NCI-H69 (cell line): ENCODE measurements at regions not wholly inside any gene's neighbourhood (a gene's known extent, or its start where the extent isn't known, plus 50 kb on each side); places are given as distances from the start of the nearest gene placed in this dataset.

ENCODE experiments used
- DNase-seq: peaks from one replicate; lab custom pipeline; 2025; lab: John Stamatoyannopoulos, UW

DNA sequence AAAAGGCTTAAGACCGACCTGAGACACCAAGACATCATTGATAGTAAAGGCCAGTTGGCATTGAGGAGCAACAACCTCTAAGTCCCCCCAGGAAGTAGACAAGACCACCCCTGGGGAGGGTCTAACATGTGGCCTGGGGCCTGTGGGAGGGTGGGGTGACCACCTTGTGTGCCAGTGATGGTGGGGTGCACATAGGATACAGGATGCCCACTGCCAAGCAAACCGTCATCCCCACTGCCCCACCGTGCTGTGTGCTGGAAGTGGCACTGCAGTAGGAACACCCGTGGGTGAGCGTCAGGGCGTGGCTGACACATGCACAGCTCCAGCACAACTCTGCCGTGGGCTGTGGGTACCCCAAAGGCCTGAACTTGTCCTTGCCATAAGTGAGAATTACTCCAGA, 84.3 kb upstream of the LGALSL start:
- DNase-seq, result no peak

DNA sequence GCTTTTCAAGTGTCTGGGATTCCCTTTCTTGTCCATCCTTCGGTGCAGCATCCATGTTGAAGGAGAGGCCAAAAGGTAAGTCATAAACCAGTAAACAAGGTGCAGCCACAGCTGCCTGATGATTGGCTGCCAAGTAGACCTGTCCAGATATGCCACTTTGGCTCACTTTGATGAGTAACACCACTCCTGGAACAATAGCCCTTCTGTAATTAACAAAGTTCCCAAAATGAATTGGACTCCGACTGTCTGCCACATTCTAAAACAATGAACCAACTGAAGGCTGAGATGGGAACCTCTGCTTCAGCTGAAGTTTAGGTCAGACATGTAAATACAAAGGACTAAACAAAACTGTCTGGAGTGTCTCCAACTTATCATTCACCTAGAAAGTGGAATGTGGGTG, 82.2 kb upstream of the LGALSL start:
- no peak for DNase-seq

DNA sequence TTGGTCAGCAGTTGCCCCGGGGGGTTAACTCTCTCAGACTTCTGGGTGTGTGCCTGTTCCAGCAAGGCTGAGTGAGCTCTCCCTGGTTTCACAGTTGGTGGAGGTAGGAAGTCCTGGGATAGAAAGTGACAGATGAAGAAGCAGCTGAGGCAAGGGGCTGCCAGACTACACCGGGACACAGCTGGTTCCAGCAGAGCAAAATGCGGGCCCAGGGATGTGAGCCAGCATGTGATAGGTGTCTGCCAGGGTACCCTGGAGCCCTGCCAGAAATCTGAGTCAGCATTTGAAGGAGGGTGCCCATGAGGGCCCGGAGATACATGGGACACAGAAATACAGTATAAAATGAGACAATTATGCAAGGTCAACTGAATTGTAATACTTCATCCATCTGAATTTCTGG, 79.3 kb upstream of the LGALSL start:
- DNase-seq, result no peak

GRCh38 chr2:64376926-64377325, 77.0 kb upstream of the LGALSL start:
- no peak for DNase-seq

- DNase-seq, result no peak
Measured at GRCh38 chr2:64379186-64379585, 74.8 kb upstream of the LGALSL start.

DNA sequence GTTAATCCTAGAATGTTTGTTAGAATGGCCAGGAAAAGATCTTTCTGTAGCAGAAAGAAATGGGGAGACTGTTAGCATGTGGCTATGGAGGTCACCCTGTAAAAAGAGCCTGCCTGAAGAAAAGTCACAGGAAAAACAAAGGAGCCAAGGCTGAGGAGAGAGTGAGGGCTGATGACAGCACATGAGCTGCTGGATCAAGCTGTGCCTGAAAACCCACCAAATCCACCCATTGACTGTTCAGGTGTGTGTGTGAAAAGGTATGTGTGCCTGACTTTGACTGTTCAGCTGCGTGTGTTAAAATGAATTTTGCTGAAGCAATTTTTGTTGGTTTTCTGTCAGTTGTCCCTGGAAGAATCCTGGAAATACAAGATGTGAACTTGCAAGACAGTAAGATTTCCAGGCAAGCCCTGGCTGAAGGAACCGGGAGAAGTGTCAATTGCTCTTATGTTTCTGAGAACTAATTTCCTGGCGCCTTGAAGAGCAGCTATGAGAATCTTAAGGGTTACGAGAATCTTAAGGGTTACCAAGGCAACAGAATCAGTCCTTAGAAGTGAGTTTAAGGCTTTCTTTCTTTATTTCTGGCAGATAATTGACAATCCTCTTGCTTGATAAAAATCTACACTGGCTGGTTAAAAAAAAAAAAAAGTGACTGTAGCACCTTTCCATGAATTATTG, 73.0 kb upstream of the LGALSL start:
- no peak for DNase-seq

GRCh38 chr2:64383016-64383591, 70.9 kb upstream of the LGALSL start:
- no peak for DNase-seq

DNA sequence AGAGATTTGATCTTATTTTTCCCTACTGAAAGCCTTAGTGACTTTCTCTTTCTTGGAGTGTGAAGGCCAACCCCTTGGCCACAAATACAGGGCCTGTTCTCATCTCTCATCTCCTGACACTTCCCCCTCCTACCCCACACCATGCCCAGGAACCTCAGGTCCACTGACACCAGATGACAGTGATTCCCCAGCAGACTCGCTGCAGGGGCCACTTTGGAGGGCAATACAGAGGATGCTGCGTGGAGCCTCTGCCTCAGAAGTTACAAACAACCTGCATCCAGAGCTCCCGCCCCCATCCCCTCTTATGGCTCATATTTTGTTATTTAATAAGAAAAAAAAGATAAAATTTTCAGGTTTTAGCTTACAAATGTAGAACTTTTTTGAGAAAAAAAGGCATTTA, 70.1 kb upstream of the LGALSL start:
- no peak for DNase-seq

GRCh38 chr2:64386676-64387075, 67.3 kb upstream of the LGALSL start:
- no peak for DNase-seq

GRCh38 chr2:64390586-64390985, 63.4 kb upstream of the LGALSL start:
- DNase-seq, result no peak

- no peak for DNase-seq
Measured at GRCh38 chr2:64391424-64391823, 62.5 kb upstream of the LGALSL start.

GRCh38 chr2:64391940-64392339, 62.0 kb upstream of the LGALSL start:
- no peak for DNase-seq

GRCh38 chr2:64392529-64392928, 61.4 kb upstream of the LGALSL start:
- DNase-seq, result no peak

DNA sequence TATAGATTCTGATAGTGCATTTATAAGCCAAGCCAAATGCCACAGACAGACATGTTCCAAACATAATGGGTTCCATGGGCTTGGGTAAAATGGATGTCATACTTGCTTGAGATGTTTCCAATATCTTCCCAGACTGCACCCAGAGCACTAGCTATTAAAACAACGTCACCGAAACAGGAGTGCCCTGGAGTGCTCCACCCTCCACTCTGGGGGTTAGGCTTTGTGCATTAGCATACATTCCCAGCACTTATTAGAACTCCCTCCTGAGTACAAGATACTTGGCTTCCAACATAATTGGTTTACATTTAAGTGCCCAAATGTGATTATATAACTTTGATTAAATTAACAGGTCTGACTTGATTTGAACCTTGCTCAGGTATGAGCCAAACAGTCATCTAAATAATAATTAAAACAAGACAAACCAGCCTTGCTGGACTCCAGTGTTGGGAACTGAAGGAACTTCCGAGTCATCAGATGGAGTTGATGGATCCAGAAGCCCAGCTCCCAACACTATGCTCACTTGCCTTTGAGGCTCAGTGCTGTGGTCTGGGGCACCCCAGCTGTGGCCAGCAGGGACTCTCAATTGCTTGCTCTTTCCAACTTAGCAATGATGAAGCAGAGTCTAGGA, 60.5 kb upstream of the LGALSL start:
- no peak for DNase-seq

- no peak for DNase-seq
Measured at GRCh38 chr2:64394153-64394552, 59.8 kb upstream of the LGALSL start.

DNA sequence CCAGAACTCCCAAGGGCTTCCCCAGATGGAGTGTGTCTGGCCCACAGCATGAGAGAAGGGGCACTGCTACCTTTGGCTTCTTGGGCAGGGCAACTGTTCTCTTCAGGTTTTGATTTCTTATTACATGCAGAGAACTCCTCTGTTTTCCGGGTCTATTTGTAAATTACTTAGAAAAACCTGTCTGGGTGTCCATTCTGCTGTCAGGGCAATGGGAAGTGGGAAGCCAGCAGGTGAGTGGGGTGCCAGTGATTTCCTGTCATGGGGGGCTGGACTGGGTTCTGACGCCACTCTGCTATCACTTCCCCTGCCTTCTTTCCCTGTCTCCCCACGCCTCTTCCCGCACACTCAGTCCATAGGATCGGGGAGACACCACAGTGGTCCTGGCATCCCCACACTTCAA, 58.0 kb upstream of the LGALSL start:
- DNase-seq, result no peak

- no peak for DNase-seq
Measured at GRCh38 chr2:64396551-64396950, 57.4 kb upstream of the LGALSL start.

DNA sequence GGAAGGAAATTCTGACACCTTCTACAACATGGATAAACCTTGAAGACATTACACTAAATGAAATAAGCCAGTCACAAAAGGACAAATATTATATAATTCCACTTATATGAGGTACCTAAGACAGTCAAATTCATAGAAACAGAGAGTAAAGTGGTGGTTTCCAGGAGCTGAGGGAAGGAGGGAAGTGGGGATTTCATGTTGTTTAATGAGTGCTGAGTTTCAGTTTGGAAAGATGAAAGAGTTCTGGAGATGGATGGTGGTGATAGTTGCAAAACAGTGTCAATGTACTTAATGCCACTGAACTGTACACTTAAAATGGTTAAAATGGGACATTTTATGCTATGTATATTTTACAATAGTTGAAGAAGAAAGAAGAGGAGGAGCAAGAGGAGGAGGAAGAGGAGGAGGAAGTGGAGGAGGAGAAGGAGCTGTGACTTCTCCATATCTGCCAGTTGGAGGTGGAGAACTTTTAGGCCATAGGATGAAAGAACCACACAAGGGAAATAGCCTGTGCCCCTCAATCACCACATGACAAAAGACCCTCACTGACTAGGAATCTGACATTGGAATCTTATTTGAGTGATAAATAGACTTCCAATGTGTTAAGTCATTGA, 55.3 kb upstream of the LGALSL start:
- no peak for DNase-seq

- no peak for DNase-seq
Measured at GRCh38 chr2:64399521-64399920, 54.4 kb upstream of the LGALSL start.

GRCh38 chr2:64400105-64400728, 53.7 kb upstream of the LGALSL start:
- no peak for DNase-seq

- no peak for DNase-seq
Measured at GRCh38 chr2:64400733-64401528, 53.0 kb upstream of the LGALSL start.

DNA sequence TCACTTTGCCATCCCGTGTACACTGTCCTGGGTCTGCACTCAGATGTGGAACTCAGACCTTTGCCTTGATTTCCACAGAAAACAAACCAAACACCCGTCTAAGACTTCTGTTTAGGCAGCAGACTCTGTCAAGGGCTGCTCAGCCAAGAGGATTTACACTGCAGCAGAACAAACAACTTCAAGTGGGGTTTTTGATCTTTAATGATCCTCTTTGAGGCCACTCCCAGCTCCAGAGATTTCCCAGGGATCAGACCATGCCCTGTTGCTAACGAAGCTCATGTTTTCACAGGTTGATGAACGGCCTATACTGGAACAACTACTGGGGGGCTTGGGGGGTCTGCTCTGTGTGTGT, 52.5 kb upstream of the LGALSL start:
- no peak for DNase-seq
